DOHH2 (cell line): ENCODE measurements at regions not wholly inside any gene's neighbourhood (a gene's known extent, or its start where the extent isn't known, plus 50 kb on each side); places are given as distances from the start of the nearest gene placed in this dataset.

ENCODE experiments used
- H3F3A ChIP-seq: fragments of 200-600 bp; sonication (generic), shearing (Covaris generic); 2 replicates; pipeline ENCODE4 v1.6.0; 2016; ENCODE audit warnings: antibody characterized with exemption, mild to moderate bottlenecking; ENCODE audit not compliant: control insufficient read depth, insufficient read depth
- H3K27ac ChIP-seq: fragments of 200-600 bp; sonication (generic); 2 replicates; pipeline ENCODE4 v1.5.1; 2014; ENCODE audit warnings: low read depth, mild to moderate bottlenecking, low read length, moderate library complexity
- H3K27me3 ChIP-seq: fragments of 200-600 bp; sonication (generic); 2 replicates; pipeline ENCODE4 v1.6.1; 2014; ENCODE audit warnings: mild to moderate bottlenecking, low read length, mixed read lengths; ENCODE audit not compliant: control insufficient read depth
- H3K36me3 ChIP-seq: fragments of 200-600 bp; sonication (generic); 2 replicates; pipeline ENCODE4 v1.6.1; 2014; ENCODE audit warnings: mild to moderate bottlenecking, low read length, moderate library complexity, mixed read lengths; ENCODE audit not compliant: control insufficient read depth
- H3K4me1 ChIP-seq: fragments of 200-600 bp; sonication (generic); 2 replicates; pipeline ENCODE4 v1.6.1; 2014; ENCODE audit warnings: mild to moderate bottlenecking, low read length, mixed read lengths; ENCODE audit not compliant: control insufficient read depth
- H3K4me2 ChIP-seq: fragments of 200-600 bp; sonication (generic); 2 replicates; pipeline ENCODE4 v1.6.0; 2014; ENCODE audit warnings: mild to moderate bottlenecking, low read length, moderate library complexity
- H3K4me3 ChIP-seq: fragments of 200-600 bp; sonication (generic); 2 replicates; pipeline ENCODE4 v1.5.1; 2014; ENCODE audit warnings: mild to moderate bottlenecking, low read length, mixed read lengths
- H3K79me2 ChIP-seq: fragments of 200-600 bp; sonication (generic); 2 replicates; pipeline ENCODE4 v1.6.1; 2014; ENCODE audit warnings: mild to moderate bottlenecking, low read length, mixed read lengths; ENCODE audit not compliant: control insufficient read depth
- H3K9me2 ChIP-seq: fragments of 200-600 bp; sonication (generic); replicated peaks from 2 replicates; pipeline ENCODE4 v1.6.1; 2014; ENCODE audit warnings: mild to moderate bottlenecking, low read length, mixed read lengths; ENCODE audit not compliant: control insufficient read depth
- H3K9me3 ChIP-seq: fragments of 200-600 bp; sonication (generic); 2 replicates; pipeline ENCODE4 v1.6.1; 2014; ENCODE audit warnings: antibody characterized with exemption, low read length, mixed read lengths; ENCODE audit not compliant: control insufficient read depth, insufficient read depth
- H4K20me1 ChIP-seq: fragments of 200-600 bp; sonication (generic); 2 replicates; pipeline ENCODE4 v1.6.0; 2014; ENCODE audit warnings: low read depth, mild to moderate bottlenecking, antibody characterized with exemption, low read length, moderate library complexity; ENCODE audit not compliant: control insufficient read depth, insufficient read depth
- EZH2phosphoT487 ChIP-seq: fragments of 200-600 bp; sonication (generic); IDR thresholded peaks from 2 replicates; pipeline ENCODE4 v1.6.1; 2017; ENCODE audit warnings: borderline replicate concordance, mild to moderate bottlenecking, antibody characterized with exemption, low read length, moderate library complexity, mixed read lengths
- TF ChIP-seq, protein P1 (sequence below): fragments of 200-600 bp; sonication (generic); IDR thresholded peaks from one replicate; pipeline ENCODE4 v1.5.1; 2014; ENCODE audit warnings: antibody characterized with exemption, mild to moderate bottlenecking, low read depth, low read length; ENCODE audit not compliant: poor library complexity, severe bottlenecking

DNA sequence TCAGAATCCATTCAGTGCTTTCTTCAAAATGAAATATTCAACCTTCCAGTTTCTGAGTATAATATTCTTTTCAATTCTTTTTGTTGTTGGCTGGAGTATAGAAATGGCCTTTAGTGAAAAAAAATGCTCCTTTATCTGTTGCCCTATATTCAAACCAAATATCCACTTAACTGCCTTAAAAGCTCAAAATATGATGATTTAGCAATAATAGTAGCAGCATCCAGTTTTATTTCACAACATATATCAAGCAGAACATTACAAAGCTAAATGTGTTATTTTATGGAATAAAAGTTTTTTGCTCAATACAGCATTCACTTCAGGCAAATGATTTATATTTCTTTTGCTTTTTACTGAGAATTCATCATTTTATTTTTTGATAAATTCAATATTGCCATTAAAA, 322.4 kb upstream of the EYS start:
- Histone ChIP-seq H3F3A (no peaks in the 10 kb centered on the region), H3K4me1 (no peaks in the 10 kb centered on the region), H3K27ac (no peak overlapping the region), H3K4me2 (no peak overlapping the region), H3K36me3 (no peaks in the 10 kb centered on the region), H3K9me2 (no peaks in the 10 kb centered on the region), H3K9me3 (no peaks in the 10 kb centered on the region), H4K20me1 (no peaks in the 10 kb centered on the region), H3K79me2 (no peaks in the 10 kb centered on the region), H3K27me3 (no peaks in the 10 kb centered on the region), H3K4me3 (no peak overlapping the region)
- TF ChIP-seq, protein P1, sequence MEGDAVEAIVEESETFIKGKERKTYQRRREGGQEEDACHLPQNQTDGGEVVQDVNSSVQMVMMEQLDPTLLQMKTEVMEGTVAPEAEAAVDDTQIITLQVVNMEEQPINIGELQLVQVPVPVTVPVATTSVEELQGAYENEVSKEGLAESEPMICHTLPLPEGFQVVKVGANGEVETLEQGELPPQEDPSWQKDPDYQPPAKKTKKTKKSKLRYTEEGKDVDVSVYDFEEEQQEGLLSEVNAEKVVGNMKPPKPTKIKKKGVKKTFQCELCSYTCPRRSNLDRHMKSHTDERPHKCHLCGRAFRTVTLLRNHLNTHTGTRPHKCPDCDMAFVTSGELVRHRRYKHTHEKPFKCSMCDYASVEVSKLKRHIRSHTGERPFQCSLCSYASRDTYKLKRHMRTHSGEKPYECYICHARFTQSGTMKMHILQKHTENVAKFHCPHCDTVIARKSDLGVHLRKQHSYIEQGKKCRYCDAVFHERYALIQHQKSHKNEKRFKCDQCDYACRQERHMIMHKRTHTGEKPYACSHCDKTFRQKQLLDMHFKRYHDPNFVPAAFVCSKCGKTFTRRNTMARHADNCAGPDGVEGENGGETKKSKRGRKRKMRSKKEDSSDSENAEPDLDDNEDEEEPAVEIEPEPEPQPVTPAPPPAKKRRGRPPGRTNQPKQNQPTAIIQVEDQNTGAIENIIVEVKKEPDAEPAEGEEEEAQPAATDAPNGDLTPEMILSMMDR, result no peak
- TF ChIP-seq EZH2phosphoT487, result no peak

DNA sequence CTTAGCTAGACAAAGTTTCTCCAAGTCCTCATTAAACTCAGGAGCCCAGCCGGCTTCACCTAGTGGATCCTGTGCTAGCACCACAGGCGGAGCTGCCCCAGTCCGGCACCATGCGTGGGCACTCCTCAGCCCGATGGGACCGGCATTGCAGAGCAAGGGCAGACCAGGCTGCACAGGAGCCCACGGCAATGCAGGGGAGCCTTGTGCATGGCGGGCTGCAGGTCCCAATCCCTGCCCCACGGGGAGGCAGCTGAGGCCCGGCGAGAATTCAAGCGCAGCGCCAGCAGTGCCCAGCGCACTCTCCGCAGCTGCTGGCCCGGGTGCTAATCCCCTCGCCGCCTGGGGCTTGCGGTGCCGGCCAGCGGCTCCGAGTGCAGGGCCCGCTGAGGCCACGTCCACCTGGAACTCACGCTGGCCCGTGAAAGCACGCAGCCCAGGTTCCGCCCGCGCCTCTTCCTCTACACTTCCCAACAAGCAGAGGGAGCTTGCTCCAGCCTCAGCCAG, 292.3 kb upstream of the EYS start:
- H3K9me3 ChIP-seq, result no peaks in the 10 kb centered on the region
- no peaks in the 10 kb centered on the region for H3K36me3 ChIP-seq
- no peak for TF ChIP-seq EZH2phosphoT487
- TF ChIP-seq, protein P1, result no peak
- no peaks in the 10 kb centered on the region for H3K27me3 ChIP-seq
- H3K4me2 ChIP-seq, result no peak overlapping the region
- H4K20me1 ChIP-seq, result no peaks in the 10 kb centered on the region
- H3F3A ChIP-seq, result no peaks in the 10 kb centered on the region
- H3K79me2 ChIP-seq, result no peaks in the 10 kb centered on the region
- H3K9me2 ChIP-seq, result no peaks in the 10 kb centered on the region
- no peak overlapping the region for H3K27ac ChIP-seq
- H3K4me3 ChIP-seq, result no peak overlapping the region
- H3K4me1 ChIP-seq, result no peaks in the 10 kb centered on the region

DNA sequence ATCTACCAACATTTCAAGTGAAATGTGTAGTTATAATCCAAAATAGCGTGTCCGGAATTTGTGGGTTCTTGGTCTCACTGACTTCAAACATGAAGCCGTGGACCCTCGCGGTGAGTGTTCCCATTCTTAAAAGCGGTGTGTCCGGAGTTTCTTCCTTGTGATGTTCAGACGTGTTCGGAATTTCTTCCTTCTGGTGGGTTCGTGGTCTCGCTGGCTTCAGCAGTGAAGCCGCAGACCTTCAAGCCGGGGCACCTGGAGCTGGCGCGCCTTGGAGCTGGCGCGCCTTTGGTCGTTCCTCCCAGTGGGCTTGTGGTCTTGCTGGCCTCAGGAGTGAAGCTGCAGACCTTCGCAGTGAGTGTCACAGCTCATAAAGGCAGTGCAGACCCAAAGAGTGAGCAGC, 291.5 kb upstream of the EYS start:
- H3K4me1 ChIP-seq, result no peaks in the 10 kb centered on the region
- H3K79me2 ChIP-seq, result no peaks in the 10 kb centered on the region
- H4K20me1 ChIP-seq, result no peaks in the 10 kb centered on the region
- no peaks in the 10 kb centered on the region for H3K9me2 ChIP-seq
- H3K27me3 ChIP-seq, result no peaks in the 10 kb centered on the region
- H3K27ac ChIP-seq, result no peak overlapping the region
- no peak overlapping the region for H3K4me3 ChIP-seq
- H3F3A ChIP-seq, result no peaks in the 10 kb centered on the region
- H3K9me3 ChIP-seq, result no peaks in the 10 kb centered on the region
- no peaks in the 10 kb centered on the region for H3K36me3 ChIP-seq
- no peak overlapping the region for H3K4me2 ChIP-seq
- TF ChIP-seq, protein P1, result no peak
- no peak for TF ChIP-seq EZH2phosphoT487

DNA sequence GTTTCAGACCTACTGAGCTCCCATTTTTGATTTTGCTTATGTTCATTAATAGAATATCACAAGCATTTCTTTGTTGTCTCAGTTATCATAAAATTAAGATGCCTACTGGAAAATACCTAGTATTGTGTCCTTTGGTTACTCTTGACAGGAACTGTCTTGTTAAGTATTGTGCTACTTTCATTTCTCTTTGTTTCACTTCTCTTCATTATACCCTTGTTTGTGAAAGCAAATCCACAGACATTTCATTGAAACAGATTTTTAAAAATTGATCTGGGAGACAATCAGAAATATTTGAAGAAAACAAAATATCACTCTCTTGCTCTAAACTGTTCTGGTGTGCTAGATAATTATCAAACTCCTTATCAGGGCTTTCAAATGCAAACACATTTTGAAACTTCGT, 290.5 kb upstream of the EYS start:
- Histone ChIP-seq H3K4me3 (no peak overlapping the region), H4K20me1 (no peaks in the 10 kb centered on the region), H3K79me2 (no peaks in the 10 kb centered on the region), H3K9me3 (no peaks in the 10 kb centered on the region), H3K4me1 (no peaks in the 10 kb centered on the region), H3K36me3 (no peaks in the 10 kb centered on the region), H3K27me3 (no peaks in the 10 kb centered on the region), H3K27ac (no peak overlapping the region), H3K4me2 (no peak overlapping the region), H3K9me2 (no peaks in the 10 kb centered on the region), H3F3A (no peaks in the 10 kb centered on the region)
- TF ChIP-seq, protein P1, result no peak
- TF ChIP-seq EZH2phosphoT487, result no peak
